ENCODE measurements at regions not wholly inside any gene's neighbourhood (a gene's known extent, or its start where the extent isn't known, plus 50 kb on each side); places are given as distances from the start of the nearest gene placed in this dataset.

DNA sequence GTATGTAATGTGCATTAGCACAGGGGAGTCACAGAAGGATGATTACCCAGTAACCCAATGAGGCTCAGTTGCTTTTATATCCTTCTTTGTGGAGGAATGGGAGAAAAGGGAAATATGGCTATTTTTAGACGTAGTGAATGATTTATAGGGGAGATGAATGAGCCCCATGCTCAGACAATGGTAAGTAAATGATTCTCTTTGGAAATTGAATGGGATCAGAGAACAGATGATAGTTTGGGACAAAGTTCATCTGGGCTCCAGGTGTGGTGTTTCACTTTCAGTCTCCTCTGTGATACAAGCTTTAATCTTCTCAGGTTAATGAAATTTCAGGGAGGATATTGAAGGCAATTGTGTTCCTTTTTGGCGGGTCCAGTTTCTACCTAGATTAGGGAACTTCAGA is 63.0 kb upstream of the MPP7 start (continued):
- TF ChIP-seq, protein P1, sequence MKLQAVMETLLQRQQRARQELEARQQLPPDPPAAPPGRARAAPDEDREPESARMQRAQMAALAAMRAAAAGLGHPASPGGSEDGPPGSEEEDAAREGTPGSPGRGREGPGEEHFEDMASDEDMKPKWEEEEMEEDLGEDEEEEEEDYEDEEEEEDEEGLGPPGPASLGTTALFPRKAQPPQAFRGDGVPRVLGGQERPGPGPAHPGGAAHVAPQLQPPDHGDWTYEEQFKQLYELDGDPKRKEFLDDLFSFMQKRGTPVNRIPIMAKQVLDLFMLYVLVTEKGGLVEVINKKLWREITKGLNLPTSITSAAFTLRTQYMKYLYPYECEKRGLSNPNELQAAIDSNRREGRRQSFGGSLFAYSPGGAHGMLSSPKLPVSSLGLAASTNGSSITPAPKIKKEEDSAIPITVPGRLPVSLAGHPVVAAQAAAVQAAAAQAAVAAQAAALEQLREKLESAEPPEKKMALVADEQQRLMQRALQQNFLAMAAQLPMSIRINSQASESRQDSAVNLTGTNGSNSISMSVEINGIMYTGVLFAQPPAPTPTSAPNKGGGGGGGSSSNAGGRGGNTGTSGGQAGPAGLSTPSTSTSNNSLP (IDR thresholded peaks at IDR 0.05; ENCODE audit: low read depth, low read length) = peak; percentile 80
- TF ChIP-seq, protein P2, sequence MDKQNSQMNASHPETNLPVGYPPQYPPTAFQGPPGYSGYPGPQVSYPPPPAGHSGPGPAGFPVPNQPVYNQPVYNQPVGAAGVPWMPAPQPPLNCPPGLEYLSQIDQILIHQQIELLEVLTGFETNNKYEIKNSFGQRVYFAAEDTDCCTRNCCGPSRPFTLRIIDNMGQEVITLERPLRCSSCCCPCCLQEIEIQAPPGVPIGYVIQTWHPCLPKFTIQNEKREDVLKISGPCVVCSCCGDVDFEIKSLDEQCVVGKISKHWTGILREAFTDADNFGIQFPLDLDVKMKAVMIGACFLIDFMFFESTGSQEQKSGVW (CRISPR knock-in tag; IDR thresholded peaks at IDR 0.05; ENCODE audit: borderline replicate concordance) = no peak
- TF ChIP-seq ZFP36 (IDR thresholded peaks at IDR 0.05; ENCODE audit: borderline replicate concordance, low read depth, low read length, partially characterized antibody) = no peak
- no peak for TF ChIP-seq TSC22D2 (CRISPR knock-in tag; IDR thresholded peaks at IDR 0.05; ENCODE audit: borderline replicate concordance)
- TF ChIP-seq, protein P3, sequence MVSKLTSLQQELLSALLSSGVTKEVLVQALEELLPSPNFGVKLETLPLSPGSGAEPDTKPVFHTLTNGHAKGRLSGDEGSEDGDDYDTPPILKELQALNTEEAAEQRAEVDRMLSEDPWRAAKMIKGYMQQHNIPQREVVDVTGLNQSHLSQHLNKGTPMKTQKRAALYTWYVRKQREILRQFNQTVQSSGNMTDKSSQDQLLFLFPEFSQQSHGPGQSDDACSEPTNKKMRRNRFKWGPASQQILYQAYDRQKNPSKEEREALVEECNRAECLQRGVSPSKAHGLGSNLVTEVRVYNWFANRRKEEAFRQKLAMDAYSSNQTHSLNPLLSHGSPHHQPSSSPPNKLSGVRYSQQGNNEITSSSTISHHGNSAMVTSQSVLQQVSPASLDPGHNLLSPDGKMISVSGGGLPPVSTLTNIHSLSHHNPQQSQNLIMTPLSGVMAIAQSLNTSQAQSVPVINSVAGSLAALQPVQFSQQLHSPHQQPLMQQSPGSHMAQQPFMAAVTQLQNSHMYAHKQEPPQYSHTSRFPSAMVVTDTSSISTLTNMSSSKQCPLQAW (CRISPR knock-in tag; IDR thresholded peaks at IDR 0.05) = 0 out of 2 replicates have a peak, but pooled peaks have one; percentile 22
- TF ChIP-seq SSRP1 (CRISPR knock-in tag; IDR thresholded peaks at IDR 0.05) = no peak
- TF ChIP-seq SOX5 (CRISPR knock-in tag; IDR thresholded peaks at IDR 0.05; ENCODE audit: borderline replicate concordance) = peak; percentile 88; the same call in 1 of the 2 replicates
- 0 out of 2 replicates have a peak, but pooled peaks have one; percentile 43 for TF ChIP-seq ELF3 (CRISPR knock-in tag; IDR thresholded peaks at IDR 0.05)
- TF ChIP-seq, protein P4, sequence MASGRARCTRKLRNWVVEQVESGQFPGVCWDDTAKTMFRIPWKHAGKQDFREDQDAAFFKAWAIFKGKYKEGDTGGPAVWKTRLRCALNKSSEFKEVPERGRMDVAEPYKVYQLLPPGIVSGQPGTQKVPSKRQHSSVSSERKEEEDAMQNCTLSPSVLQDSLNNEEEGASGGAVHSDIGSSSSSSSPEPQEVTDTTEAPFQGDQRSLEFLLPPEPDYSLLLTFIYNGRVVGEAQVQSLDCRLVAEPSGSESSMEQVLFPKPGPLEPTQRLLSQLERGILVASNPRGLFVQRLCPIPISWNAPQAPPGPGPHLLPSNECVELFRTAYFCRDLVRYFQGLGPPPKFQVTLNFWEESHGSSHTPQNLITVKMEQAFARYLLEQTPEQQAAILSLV (CRISPR knock-in tag; IDR thresholded peaks at IDR 0.05; ENCODE audit: borderline replicate concordance) = no peak
- peak; percentile 41; the same call in 1 of the 2 replicates for TF ChIP-seq ISL2 (CRISPR knock-in tag; IDR thresholded peaks at IDR 0.05)
- TF ChIP-seq MIER3 (CRISPR knock-in tag; IDR thresholded peaks at IDR 0.05; ENCODE audit: borderline replicate concordance) = no peak
- no peak for TF ChIP-seq BCL6 (CRISPR knock-in tag; IDR thresholded peaks at IDR 0.05)
- no peak for TF ChIP-seq SOX6 (IDR thresholded peaks at IDR 0.05)
- TF ChIP-seq SOX6 (CRISPR knock-in tag; IDR thresholded peaks at IDR 0.05) = peak; percentile 92
- TF ChIP-seq, protein P5, sequence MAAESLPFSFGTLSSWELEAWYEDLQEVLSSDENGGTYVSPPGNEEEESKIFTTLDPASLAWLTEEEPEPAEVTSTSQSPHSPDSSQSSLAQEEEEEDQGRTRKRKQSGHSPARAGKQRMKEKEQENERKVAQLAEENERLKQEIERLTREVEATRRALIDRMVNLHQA (CRISPR knock-in tag; IDR thresholded peaks at IDR 0.05) = no peak
- 0 out of 2 replicates have a peak, but pooled peaks have one; percentile 23 for TF ChIP-seq ZNF614 (CRISPR knock-in tag; IDR thresholded peaks at IDR 0.05; ENCODE audit: borderline replicate concordance)
- peak; percentile 76 for TF ChIP-seq IRF2 (CRISPR knock-in tag; IDR thresholded peaks at IDR 0.05)
- TF ChIP-seq HNF4A (CRISPR knock-in tag; IDR thresholded peaks at IDR 0.05) = peak; percentile 85
- no peak for TF ChIP-seq ZBTB3 (CRISPR knock-in tag; IDR thresholded peaks at IDR 0.05; ENCODE audit: borderline replicate concordance, low read depth)
- no peak for TF ChIP-seq NR2F6 (IDR thresholded peaks at IDR 0.05)
- 0 out of 2 replicates have a peak, but pooled peaks have one; percentile 13 for TF ChIP-seq NR2F6 (CRISPR knock-in tag; IDR thresholded peaks at IDR 0.05)
- TF ChIP-seq, protein P6, sequence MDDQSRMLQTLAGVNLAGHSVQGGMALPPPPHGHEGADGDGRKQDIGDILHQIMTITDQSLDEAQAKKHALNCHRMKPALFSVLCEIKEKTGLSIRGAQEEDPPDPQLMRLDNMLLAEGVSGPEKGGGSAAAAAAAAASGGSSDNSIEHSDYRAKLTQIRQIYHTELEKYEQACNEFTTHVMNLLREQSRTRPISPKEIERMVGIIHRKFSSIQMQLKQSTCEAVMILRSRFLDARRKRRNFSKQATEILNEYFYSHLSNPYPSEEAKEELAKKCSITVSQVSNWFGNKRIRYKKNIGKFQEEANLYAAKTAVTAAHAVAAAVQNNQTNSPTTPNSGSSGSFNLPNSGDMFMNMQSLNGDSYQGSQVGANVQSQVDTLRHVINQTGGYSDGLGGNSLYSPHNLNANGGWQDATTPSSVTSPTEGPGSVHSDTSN (CRISPR knock-in tag; IDR thresholded peaks at IDR 0.05; ENCODE audit: borderline replicate concordance) = no peak
- TF ChIP-seq CCDC6 (CRISPR knock-in tag; IDR thresholded peaks at IDR 0.05) = no peak
- TF ChIP-seq ARNT (IDR thresholded peaks at IDR 0.05) = no peak
- no peak for TF ChIP-seq ZNF382 (CRISPR knock-in tag; IDR thresholded peaks at IDR 0.05; ENCODE audit: borderline replicate concordance)
- no peak for TF ChIP-seq ZNF883 (CRISPR knock-in tag; IDR thresholded peaks at IDR 0.05; ENCODE audit: not compliant biosample characterization)
- no peak for TF ChIP-seq RELA (CRISPR knock-in tag; IDR thresholded peaks at IDR 0.05)

All from HepG2 (cell line).